ENCODE measurements at regions not wholly inside any gene's neighbourhood (a gene's known extent, or its start where the extent isn't known, plus 50 kb on each side); places are given as distances from the start of the nearest gene placed in this dataset.

DNA sequence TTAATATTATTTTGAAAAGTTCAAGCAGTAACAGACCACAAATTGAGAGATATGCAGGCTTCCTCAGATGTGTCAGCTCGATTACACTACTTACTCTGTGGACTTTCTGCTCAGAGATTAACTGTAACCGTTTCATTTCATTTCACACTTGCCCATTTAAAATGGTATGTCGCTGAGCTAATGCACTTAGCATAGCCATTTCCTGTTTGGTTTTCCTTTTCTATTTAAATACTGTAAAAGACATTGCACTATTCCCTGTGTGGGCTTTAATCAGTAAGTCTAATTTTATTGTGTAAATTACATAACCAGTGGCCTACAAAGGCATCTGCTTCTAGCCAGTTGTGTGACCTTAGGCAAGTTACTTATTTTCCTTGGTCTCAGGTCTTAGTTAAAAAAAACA is 237.6 kb downstream of the LACC1 start:
- no peaks in the 10 kb centered on the region for H3K9me3 ChIP-seq
- ATAC-seq: no peak
- no peak overlapping the region for H3K4me3 ChIP-seq
- TF ChIP-seq POLR2A (IDR thresholded peaks at IDR 0.05): no peak
- TF ChIP-seq POLR2AphosphoS5 (IDR thresholded peaks at IDR 0.05): peak; percentile 25
- WGBS, 2 donors (ENCODE audit: low coverage in 1 of 2): 7 to 15% methylated on average over 3 of the region's 3 CpGs
- no peaks in the 10 kb centered on the region for H3K36me3 ChIP-seq
- H3K27me3 ChIP-seq: no peaks in the 10 kb centered on the region
- peaks cover 4 to 17% (median 8%) of the 10 kb centered on the region in 3 donors for H3K4me1 ChIP-seq
- peak overlapping the region in 3 of 4 donors; percentile 2 to 69 (median 67) for H3K27ac ChIP-seq

- no peak for ATAC-seq
- H3K27me3 ChIP-seq: no peaks in the 10 kb centered on the region
- H3K4me3 ChIP-seq: no peak overlapping the region
- peak overlapping the region in 3 of 4 donors; percentile 2 to 69 (median 67) for H3K27ac ChIP-seq
- no peaks in the 10 kb centered on the region for H3K36me3 ChIP-seq
- no peaks in the 10 kb centered on the region for H3K9me3 ChIP-seq
- peaks cover 4 to 17% (median 8%) of the 10 kb centered on the region in 3 donors for H3K4me1 ChIP-seq
- 52 to 57% methylated on average over 2 of the region's 2 CpGs for WGBS, 2 donors (ENCODE audit: low coverage in 1 of 2)
- no peak for TF ChIP-seq POLR2AphosphoS5 (IDR thresholded peaks at IDR 0.05)
- TF ChIP-seq POLR2A (IDR thresholded peaks at IDR 0.05): no peak
- no peak for TF ChIP-seq EP300 (IDR thresholded peaks at IDR 0.05)
- TF ChIP-seq CTCF (IDR thresholded peaks at IDR 0.05): no peak
Observed at GRCh38 chr13:44117816-44118215, 238.1 kb downstream of the LACC1 start.

DNA sequence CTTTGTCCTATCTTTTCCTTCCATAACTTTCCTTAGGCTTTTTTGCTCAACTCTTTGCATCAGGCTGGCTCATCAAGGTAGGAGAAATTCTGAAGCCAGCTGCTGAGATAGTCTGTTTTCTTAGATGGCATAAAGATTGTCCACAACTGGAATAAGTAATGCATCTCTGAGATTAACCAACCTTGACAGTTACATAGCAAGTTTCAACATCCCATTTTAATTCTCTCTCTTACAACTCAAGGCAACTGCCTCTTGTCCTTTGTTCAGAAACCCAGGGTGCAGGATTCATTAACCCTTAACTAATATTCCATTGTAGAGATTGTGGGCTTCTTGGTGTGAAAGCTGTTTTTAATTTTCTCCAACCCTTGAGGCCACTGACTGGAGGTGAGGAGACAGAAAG is 239.2 kb downstream of the LACC1 start:
- no peak overlapping the region for H3K27ac ChIP-seq
- peaks cover 0 to 8% (median 0%) of the 10 kb centered on the region in 3 donors for H3K9me3 ChIP-seq
- H3K4me3 ChIP-seq: no peak overlapping the region
- H3K36me3 ChIP-seq: no peaks in the 10 kb centered on the region
- no peak for ATAC-seq
- TF ChIP-seq POLR2AphosphoS5 (IDR thresholded peaks at IDR 0.05): no peak
- TF ChIP-seq POLR2A (IDR thresholded peaks at IDR 0.05): no peak
- no peak for TF ChIP-seq CTCF (IDR thresholded peaks at IDR 0.05)
- TF ChIP-seq EP300 (IDR thresholded peaks at IDR 0.05): no peak
- no peaks in the 10 kb centered on the region for H3K27me3 ChIP-seq
- H3K4me1 ChIP-seq: peaks cover 4 to 17% (median 8%) of the 10 kb centered on the region in 3 donors

DNA sequence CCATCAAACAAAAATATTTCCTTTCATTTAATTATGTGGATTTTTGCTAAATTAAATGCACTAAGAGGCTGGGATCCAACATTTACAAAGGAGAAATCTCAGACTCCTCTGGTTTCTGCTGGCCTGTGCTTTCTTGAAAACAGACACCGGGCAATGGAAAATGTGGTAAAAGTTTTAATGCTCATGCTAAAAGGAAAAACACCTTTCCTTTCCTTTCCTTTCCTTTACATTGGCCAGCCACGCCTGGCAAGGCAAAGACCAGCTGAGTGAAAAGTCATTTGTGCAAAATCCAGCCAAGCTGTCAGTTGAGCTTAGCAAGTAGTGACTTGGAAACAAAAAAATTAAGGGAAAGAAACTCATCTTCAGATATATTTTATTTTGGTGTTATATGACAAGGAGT is 240.3 kb downstream of the LACC1 start:
- no peak for ATAC-seq
- H3K4me3 ChIP-seq: no peak overlapping the region
- H3K4me1 ChIP-seq: peaks cover 4 to 17% (median 8%) of the 10 kb centered on the region in 3 donors
- TF ChIP-seq EP300 (IDR thresholded peaks at IDR 0.05) (no peak), POLR2A (IDR thresholded peaks at IDR 0.05) (no peak), CTCF (IDR thresholded peaks at IDR 0.05) (no peak), POLR2AphosphoS5 (IDR thresholded peaks at IDR 0.05) (no peak)
- H3K27ac ChIP-seq: no peak overlapping the region
- H3K27me3 ChIP-seq: no peaks in the 10 kb centered on the region
- H3K9me3 ChIP-seq: peaks cover 0 to 8% (median 0%) of the 10 kb centered on the region in 3 donors
- WGBS, 2 donors (ENCODE audit: low coverage in 1 of 2): 47 to 69% methylated on average over 2 of the region's 2 CpGs
- H3K36me3 ChIP-seq: no peaks in the 10 kb centered on the region

DNA sequence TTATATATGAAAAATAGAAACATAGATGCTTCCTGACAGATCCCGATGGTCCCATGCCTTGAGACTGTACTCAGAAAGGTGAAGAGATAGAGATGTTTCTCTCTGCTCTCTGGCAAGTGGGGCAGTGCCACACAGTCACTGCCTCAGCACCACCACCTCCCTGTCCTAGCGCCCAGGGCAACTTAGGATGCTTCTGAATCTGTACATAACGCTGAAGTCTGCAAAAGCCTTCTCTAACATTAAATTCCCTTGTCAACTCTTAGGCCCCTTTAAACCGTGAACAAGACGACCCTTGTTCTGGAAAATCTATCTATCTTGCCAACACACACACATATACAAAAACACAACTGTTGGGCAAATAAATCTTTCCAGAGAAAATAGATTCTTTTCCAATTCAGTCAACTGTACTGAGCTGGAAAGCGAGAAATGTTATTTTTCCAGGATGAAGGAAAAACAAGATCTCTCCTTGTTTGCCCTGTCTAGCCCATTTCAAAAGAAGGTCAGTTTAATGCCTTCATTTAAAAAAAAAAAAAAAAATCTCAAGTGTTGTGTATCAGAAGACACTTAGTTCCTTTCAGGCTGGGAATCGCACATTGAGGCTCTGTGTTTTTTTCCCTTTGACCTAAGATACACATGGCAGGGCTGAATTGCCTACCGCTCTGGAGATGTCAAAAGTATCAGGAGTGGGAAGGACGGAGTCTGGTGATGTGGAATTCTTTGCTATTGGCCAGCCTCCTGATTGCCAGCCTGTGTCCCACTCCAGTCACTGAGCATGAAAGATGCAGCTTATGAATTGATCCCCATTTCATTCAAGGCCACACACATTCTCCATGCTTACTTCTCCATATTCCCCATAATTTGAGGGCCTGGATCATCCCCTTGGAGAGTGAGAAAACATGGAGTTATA is 241.4 kb downstream of the LACC1 start:
- Histone ChIP-seq H3K27me3 (no peaks in the 10 kb centered on the region), H3K4me3 (no peak overlapping the region), H3K27ac (no peak overlapping the region), H3K4me1 (peaks cover 4 to 17% (median 8%) of the 10 kb centered on the region in 3 donors), H3K36me3 (no peaks in the 10 kb centered on the region), H3K9me3 (peaks cover 0 to 8% (median 0%) of the 10 kb centered on the region in 3 donors)
- TF ChIP-seq POLR2A (IDR thresholded peaks at IDR 0.05) (no peak), EP300 (IDR thresholded peaks at IDR 0.05) (no peak), POLR2AphosphoS5 (IDR thresholded peaks at IDR 0.05) (no peak), CTCF (IDR thresholded peaks at IDR 0.05) (no peak)
- 71 to 74% methylated on average over 6 to 9 of the region's 9 CpGs for WGBS, 2 donors (ENCODE audit: low coverage in 1 of 2)
- ATAC-seq: no peak
